ENCODE measurements at regions not wholly inside any gene's neighbourhood (a gene's known extent, or its start where the extent isn't known, plus 50 kb on each side); places are given as distances from the start of the nearest gene placed in this dataset.

DNA sequence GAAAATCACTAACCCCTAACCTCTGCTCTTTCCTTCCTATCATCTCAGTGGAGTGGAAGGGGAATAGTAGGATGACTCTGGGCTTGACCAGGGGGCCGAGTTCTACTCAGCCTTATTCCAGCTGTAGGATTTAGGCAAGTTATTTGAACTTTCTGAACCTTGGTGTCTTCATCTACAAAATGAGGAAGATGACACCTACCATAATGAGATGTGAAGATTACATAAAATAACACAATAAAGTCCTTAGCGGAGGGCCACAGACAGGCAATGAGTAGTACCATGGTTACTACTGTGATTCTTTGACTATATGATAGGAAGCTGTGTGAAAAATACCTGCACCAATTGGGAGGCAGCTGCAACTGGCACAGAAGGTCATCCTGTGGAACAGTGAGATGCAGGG, 53.6 kb upstream of the PIM1 start:
- H3K36me3 ChIP-seq (ENCODE audit: insufficient read depth, low read length), result no peaks in the 10 kb centered on the region
- no peak overlapping the region for H2AFZ ChIP-seq (ENCODE audit: low read length)
- H3K9ac ChIP-seq (ENCODE audit: low read depth, low read length, poor library complexity, severe bottlenecking), result no peak overlapping the region
- H3K79me2 ChIP-seq (ENCODE audit: insufficient read depth, low read length), result no peaks in the 10 kb centered on the region
- no peaks in the 10 kb centered on the region for H3F3A ChIP-seq (ENCODE audit: low read depth)
- H3K27me3 ChIP-seq (ENCODE audit: insufficient read depth, low read length, poor library complexity, severe bottlenecking), result no peaks in the 10 kb centered on the region
- H3K4me1 ChIP-seq (ENCODE audit: insufficient read depth, low read length, poor library complexity, severe bottlenecking), result no peaks in the 10 kb centered on the region
- no peaks in the 10 kb centered on the region for H3K9me2 ChIP-seq (replicated peaks; ENCODE audit: low read depth, low read length)
- H3K9me3 ChIP-seq (ENCODE audit: insufficient read depth, low read depth, low read length), result no peaks in the 10 kb centered on the region
- H3K4me2 ChIP-seq (ENCODE audit: low read depth, low read length, poor library complexity, severe bottlenecking), result no peak overlapping the region
- TF ChIP-seq EZH2phosphoT487 (IDR thresholded peaks at IDR 0.05; ENCODE audit: borderline replicate concordance), result no peak
- TF ChIP-seq, protein P1, sequence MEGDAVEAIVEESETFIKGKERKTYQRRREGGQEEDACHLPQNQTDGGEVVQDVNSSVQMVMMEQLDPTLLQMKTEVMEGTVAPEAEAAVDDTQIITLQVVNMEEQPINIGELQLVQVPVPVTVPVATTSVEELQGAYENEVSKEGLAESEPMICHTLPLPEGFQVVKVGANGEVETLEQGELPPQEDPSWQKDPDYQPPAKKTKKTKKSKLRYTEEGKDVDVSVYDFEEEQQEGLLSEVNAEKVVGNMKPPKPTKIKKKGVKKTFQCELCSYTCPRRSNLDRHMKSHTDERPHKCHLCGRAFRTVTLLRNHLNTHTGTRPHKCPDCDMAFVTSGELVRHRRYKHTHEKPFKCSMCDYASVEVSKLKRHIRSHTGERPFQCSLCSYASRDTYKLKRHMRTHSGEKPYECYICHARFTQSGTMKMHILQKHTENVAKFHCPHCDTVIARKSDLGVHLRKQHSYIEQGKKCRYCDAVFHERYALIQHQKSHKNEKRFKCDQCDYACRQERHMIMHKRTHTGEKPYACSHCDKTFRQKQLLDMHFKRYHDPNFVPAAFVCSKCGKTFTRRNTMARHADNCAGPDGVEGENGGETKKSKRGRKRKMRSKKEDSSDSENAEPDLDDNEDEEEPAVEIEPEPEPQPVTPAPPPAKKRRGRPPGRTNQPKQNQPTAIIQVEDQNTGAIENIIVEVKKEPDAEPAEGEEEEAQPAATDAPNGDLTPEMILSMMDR (conservative IDR thresholded peaks at IDR 0.05; ENCODE audit: low read length), result no peak
- H4K20me1 ChIP-seq (ENCODE audit: insufficient read depth, low read length, poor library complexity, severe bottlenecking), result no peaks in the 10 kb centered on the region
- no peak overlapping the region for H3K4me3 ChIP-seq (ENCODE audit: low read length, poor library complexity, severe bottlenecking)

DNA sequence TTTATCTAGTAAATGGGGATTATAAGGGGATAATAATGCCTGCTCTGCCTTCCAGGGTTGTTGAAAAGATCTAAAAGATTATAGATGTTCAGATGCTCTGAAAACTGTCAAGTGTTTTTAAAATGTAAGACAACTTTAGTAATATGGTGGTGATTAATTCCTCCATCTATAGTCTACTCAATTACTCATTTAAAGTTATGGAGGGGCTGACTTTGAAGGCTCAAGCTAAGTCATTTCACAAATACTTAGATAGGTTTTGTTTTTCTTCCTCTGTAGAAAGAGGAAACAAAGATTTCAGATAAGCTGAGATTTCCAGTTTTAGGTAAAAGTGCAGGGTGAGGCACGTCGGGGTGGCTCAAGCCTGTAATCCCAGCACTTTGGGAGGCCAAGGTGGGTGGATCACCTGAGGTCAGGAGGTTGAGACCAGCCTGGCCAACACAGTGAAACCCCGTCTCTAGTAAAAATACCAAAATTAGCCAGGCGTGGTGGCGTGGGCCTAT, 50.5 kb upstream of the PIM1 start:
- Histone ChIP-seq H3K4me3 (ENCODE audit: low read length, poor library complexity, severe bottlenecking) (no peak overlapping the region), H3K4me2 (ENCODE audit: low read depth, low read length, poor library complexity, severe bottlenecking) (no peak overlapping the region), H3K9me2 (replicated peaks; ENCODE audit: low read depth, low read length) (no peaks in the 10 kb centered on the region), H4K20me1 (ENCODE audit: insufficient read depth, low read length, poor library complexity, severe bottlenecking) (no peaks in the 10 kb centered on the region), H3K4me1 (ENCODE audit: insufficient read depth, low read length, poor library complexity, severe bottlenecking) (no peaks in the 10 kb centered on the region), H3K36me3 (ENCODE audit: insufficient read depth, low read length) (no peaks in the 10 kb centered on the region), H3F3A (ENCODE audit: low read depth) (no peaks in the 10 kb centered on the region), H3K9me3 (ENCODE audit: insufficient read depth, low read depth, low read length) (no peaks in the 10 kb centered on the region), H3K79me2 (ENCODE audit: insufficient read depth, low read length) (no peaks in the 10 kb centered on the region), H3K9ac (ENCODE audit: low read depth, low read length, poor library complexity, severe bottlenecking) (no peak overlapping the region), H3K27me3 (ENCODE audit: insufficient read depth, low read length, poor library complexity, severe bottlenecking) (no peaks in the 10 kb centered on the region), H2AFZ (ENCODE audit: low read length) (no peak overlapping the region)
- no peak for TF ChIP-seq EZH2phosphoT487 (IDR thresholded peaks at IDR 0.05; ENCODE audit: borderline replicate concordance)
- TF ChIP-seq, protein P1 (conservative IDR thresholded peaks at IDR 0.05; ENCODE audit: low read length), result no peak

Measured in Loucy (cell line).